SK-N-SH treated with all-trans-retinoic acid at 6 μM for 48 hours (cell line): ENCODE measurements at regions not wholly inside any gene's neighbourhood (a gene's known extent, or its start where the extent isn't known, plus 50 kb on each side); places are given as distances from the start of the nearest gene placed in this dataset.

Experiments
- ATAC-seq: fragments of 200-7000 bp; cut with Tn5 transposase; 3 replicates; pipeline ENCODE4 v1.9.1; 2020; ENCODE audit warnings: mild to moderate bottlenecking, moderate library complexity
- ARNTL ChIP-seq: fragments of 450-650 bp; formaldehyde crosslinking; IDR thresholded peaks from 2 replicates; pipeline ENCODE4 v1.5.0; 2020; ENCODE audit warnings: low read depth, mild to moderate bottlenecking, moderate library complexity, borderline replicate concordance
- BACH2 ChIP-seq: fragments of 250-450 bp; sonication (Bioruptor Pico); IDR thresholded peaks from 2 replicates; pipeline ENCODE4 v1.9.0; 2021; ENCODE audit warnings: mild to moderate bottlenecking, borderline replicate concordance
- CSDC2 ChIP-seq: fragments of 250-450 bp; sonication (Bioruptor Pico); IDR thresholded peaks from 2 replicates; pipeline ENCODE4 v1.5.0; 2020; ENCODE audit warnings: mild to moderate bottlenecking, moderate library complexity
- CSRNP3 ChIP-seq: fragments of 250-450 bp; sonication (Bioruptor Pico); IDR thresholded peaks from 2 replicates; pipeline ENCODE4 v1.5.1; 2021; ENCODE audit warnings: mild to moderate bottlenecking, moderate library complexity
- ESRRG ChIP-seq: fragments of 250-450 bp; sonication (Bioruptor Pico); IDR thresholded peaks from 2 replicates; pipeline ENCODE4 v1.6.1; 2021; ENCODE audit warnings: mild to moderate bottlenecking
- GLIS3 ChIP-seq: fragments of 250-450 bp; sonication (Bioruptor Pico); IDR thresholded peaks from 2 replicates; pipeline ENCODE4 v1.5.0; 2020; ENCODE audit warnings: mild to moderate bottlenecking, moderate library complexity
- ISL1 ChIP-seq: fragments of 250-450 bp; sonication (Bioruptor Pico); IDR thresholded peaks from 2 replicates; pipeline ENCODE4 v2.1.2; 2022; ENCODE audit warnings: mild to moderate bottlenecking, moderate library complexity
- PATZ1 ChIP-seq: fragments of 250-450 bp; sonication (Bioruptor Pico); IDR thresholded peaks from 2 replicates; pipeline ENCODE4 v1.8.0; 2020; ENCODE audit warnings: mild to moderate bottlenecking, moderate library complexity, borderline replicate concordance
- PPARA ChIP-seq: fragments of 250-450 bp; sonication (Bioruptor Pico); IDR thresholded peaks from 2 replicates; pipeline ENCODE4 v1.5.0; 2020; ENCODE audit warnings: mild to moderate bottlenecking, borderline replicate concordance
- RARB ChIP-seq: fragments of 250-450 bp; sonication (Bioruptor Pico); IDR thresholded peaks from 2 replicates; pipeline ENCODE4 v1.8.0; 2021; ENCODE audit warnings: mild to moderate bottlenecking, moderate library complexity
- SNAI2 ChIP-seq: fragments of 250-450 bp; sonication (Bioruptor Pico); IDR thresholded peaks from 2 replicates; pipeline ENCODE4 v1.5.0; 2020; ENCODE audit warnings: mild to moderate bottlenecking, moderate library complexity
- TCF4 ChIP-seq: fragments of 250-450 bp; sonication (Bioruptor Pico); IDR thresholded peaks from 2 replicates; pipeline ENCODE4 v1.8.0; 2021; ENCODE audit warnings: mild to moderate bottlenecking, moderate library complexity, borderline replicate concordance
- TOX ChIP-seq: fragments of 250-450 bp; sonication (Bioruptor Pico); IDR thresholded peaks from 2 replicates; pipeline ENCODE4 v1.8.0; 2021; ENCODE audit warnings: mild to moderate bottlenecking, moderate library complexity, borderline replicate concordance
- ZC3H10 ChIP-seq: fragments of 250-450 bp; sonication (Bioruptor Pico); IDR thresholded peaks from 2 replicates; pipeline ENCODE4 v1.5.1; 2021; ENCODE audit warnings: mild to moderate bottlenecking, moderate library complexity
- ZFP3 ChIP-seq: fragments of 250-450 bp; sonication (Bioruptor Pico); IDR thresholded peaks from 2 replicates; pipeline ENCODE4 v1.5.0; 2020; ENCODE audit warnings: mild to moderate bottlenecking, moderate library complexity
- ZFP30 ChIP-seq: fragments of 450-650 bp; formaldehyde crosslinking; IDR thresholded peaks from 2 replicates; pipeline ENCODE4 v1.5.0; 2022; ENCODE audit warnings: mild to moderate bottlenecking, moderate library complexity
- ZNF565 ChIP-seq: fragments of 450-650 bp; formaldehyde crosslinking; conservative IDR thresholded peaks from 2 replicates; pipeline ENCODE4 v1.5.0; 2020; ENCODE audit warnings: low read depth, mild to moderate bottlenecking, moderate library complexity
- ZNF70 ChIP-seq: fragments of 450-650 bp; formaldehyde crosslinking; IDR thresholded peaks from 2 replicates; pipeline ENCODE4 v1.5.0; 2020; ENCODE audit warnings: mild to moderate bottlenecking, moderate library complexity
- TF ChIP-seq, protein P1 (sequence below): fragments of 250-450 bp; sonication (Bioruptor Pico); IDR thresholded peaks from 2 replicates; pipeline ENCODE4 v1.8.0; 2021; ENCODE audit warnings: low read depth, mild to moderate bottlenecking, moderate library complexity, borderline replicate concordance
- TF ChIP-seq, protein P2 (sequence below): fragments of 250-450 bp; sonication (Bioruptor Pico); IDR thresholded peaks from 2 replicates; pipeline ENCODE4 v1.5.0; 2020; ENCODE audit warnings: mild to moderate bottlenecking, moderate library complexity
- TF ChIP-seq, protein P3 (sequence below): fragments of 250-450 bp; sonication (Bioruptor Pico); IDR thresholded peaks from 2 replicates; pipeline ENCODE4 v1.5.1; 2020; ENCODE audit warnings: low read depth, mild to moderate bottlenecking, moderate library complexity

- TF ChIP-seq TCF4 (no peak), ESRRG (CRISPR knock-in tag) (no peak), ZC3H10 (CRISPR knock-in tag) (no peak), RARB (CRISPR knock-in tag) (no peak), CSRNP3 (CRISPR knock-in tag) (no peak), ZNF565 (CRISPR knock-in tag) (no peak), ZFP30 (CRISPR knock-in tag) (no peak), BACH2 (CRISPR knock-in tag) (no peak), ZNF70 (CRISPR knock-in tag) (no peak)
- TF ChIP-seq, protein P1, sequence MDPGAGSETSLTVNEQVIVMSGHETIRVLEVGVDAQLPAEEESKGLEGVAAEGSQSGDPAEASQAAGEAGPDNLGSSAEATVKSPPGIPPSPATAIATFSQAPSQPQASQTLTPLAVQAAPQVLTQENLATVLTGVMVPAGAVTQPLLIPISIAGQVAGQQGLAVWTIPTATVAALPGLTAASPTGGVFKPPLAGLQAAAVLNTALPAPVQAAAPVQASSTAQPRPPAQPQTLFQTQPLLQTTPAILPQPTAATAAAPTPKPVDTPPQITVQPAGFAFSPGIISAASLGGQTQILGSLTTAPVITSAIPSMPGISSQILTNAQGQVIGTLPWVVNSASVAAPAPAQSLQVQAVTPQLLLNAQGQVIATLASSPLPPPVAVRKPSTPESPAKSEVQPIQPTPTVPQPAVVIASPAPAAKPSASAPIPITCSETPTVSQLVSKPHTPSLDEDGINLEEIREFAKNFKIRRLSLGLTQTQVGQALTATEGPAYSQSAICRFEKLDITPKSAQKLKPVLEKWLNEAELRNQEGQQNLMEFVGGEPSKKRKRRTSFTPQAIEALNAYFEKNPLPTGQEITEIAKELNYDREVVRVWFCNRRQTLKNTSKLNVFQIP (CRISPR knock-in tag), result no peak
- TF ChIP-seq, protein P2, sequence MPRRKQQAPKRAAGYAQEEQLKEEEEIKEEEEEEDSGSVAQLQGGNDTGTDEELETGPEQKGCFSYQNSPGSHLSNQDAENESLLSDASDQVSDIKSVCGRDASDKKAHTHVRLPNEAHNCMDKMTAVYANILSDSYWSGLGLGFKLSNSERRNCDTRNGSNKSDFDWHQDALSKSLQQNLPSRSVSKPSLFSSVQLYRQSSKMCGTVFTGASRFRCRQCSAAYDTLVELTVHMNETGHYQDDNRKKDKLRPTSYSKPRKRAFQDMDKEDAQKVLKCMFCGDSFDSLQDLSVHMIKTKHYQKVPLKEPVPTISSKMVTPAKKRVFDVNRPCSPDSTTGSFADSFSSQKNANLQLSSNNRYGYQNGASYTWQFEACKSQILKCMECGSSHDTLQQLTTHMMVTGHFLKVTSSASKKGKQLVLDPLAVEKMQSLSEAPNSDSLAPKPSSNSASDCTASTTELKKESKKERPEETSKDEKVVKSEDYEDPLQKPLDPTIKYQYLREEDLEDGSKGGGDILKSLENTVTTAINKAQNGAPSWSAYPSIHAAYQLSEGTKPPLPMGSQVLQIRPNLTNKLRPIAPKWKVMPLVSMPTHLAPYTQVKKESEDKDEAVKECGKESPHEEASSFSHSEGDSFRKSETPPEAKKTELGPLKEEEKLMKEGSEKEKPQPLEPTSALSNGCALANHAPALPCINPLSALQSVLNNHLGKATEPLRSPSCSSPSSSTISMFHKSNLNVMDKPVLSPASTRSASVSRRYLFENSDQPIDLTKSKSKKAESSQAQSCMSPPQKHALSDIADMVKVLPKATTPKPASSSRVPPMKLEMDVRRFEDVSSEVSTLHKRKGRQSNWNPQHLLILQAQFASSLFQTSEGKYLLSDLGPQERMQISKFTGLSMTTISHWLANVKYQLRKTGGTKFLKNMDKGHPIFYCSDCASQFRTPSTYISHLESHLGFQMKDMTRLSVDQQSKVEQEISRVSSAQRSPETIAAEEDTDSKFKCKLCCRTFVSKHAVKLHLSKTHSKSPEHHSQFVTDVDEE (CRISPR knock-in tag), result no peak
- TF ChIP-seq, protein P3, sequence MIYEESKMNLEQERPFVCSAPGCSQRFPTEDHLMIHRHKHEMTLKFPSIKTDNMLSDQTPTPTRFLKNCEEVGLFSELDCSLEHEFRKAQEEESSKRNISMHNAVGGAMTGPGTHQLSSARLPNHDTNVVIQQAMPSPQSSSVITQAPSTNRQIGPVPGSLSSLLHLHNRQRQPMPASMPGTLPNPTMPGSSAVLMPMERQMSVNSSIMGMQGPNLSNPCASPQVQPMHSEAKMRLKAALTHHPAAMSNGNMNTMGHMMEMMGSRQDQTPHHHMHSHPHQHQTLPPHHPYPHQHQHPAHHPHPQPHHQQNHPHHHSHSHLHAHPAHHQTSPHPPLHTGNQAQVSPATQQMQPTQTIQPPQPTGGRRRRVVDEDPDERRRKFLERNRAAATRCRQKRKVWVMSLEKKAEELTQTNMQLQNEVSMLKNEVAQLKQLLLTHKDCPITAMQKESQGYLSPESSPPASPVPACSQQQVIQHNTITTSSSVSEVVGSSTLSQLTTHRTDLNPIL (CRISPR knock-in tag), result no peak
- TF ChIP-seq, all 23 proteins: peak for 0
- ATAC-seq, result no peak
These were observed 131.3 kb upstream of the OGFRL1 start for GRCh38 chr6:71157345-71157744.

DNA sequence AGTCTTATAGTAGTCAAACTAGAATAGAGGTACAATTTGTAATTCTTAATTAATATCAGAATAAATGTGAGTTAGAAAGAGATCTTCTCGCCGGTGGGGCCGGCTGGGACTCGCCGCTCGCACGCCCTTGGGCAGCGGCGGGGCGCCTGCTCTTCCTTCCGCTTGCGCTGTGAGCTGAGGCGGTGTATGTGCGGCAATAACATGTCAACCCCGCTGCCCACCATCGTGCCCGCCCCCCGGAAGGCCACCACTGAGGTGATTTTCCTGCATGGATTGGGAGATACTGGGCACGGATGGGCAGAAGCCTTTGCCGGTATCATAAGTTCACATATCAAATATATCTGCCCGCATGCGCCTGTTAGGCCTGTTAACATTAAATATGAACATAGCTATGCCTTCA is 123.7 kb upstream of the OGFRL1 start:
- no peak for ATAC-seq

More for the DNA sequence above, 123.7 kb upstream of the OGFRL1 start:
- TF ChIP-seq TCF4 (no peak), ARNTL (no peak), ZNF565 (CRISPR knock-in tag) (no peak), GLIS3 (CRISPR knock-in tag) (no peak), ISL1 (no peak), CSDC2 (CRISPR knock-in tag) (no peak), SNAI2 (no peak), TOX (CRISPR knock-in tag) (no peak), PATZ1 (no peak), ZC3H10 (CRISPR knock-in tag) (no peak), RARB (CRISPR knock-in tag) (no peak), ZFP3 (CRISPR knock-in tag) (no peak), CSRNP3 (CRISPR knock-in tag) (no peak), PPARA (CRISPR knock-in tag) (no peak)
- TF ChIP-seq, protein P2 (CRISPR knock-in tag), result no peak
- TF ChIP-seq, protein P1 (CRISPR knock-in tag), result no peak
